Cardiac muscle cell (in vitro differentiated cells and primary cell): ENCODE measurements at regions not wholly inside any gene's neighbourhood (a gene's known extent, or its start where the extent isn't known, plus 50 kb on each side); places are given as distances from the start of the nearest gene placed in this dataset.

Source experiments
- DNase-seq, 2 donors: peaks; one replicate each; pipeline versions ENCODE4 v3.0.0 to v3.0.0-alpha.2; 2010 to 2017; ENCODE audit warnings: low read depth in 1 of 2, low spot score in 1 of 2
- H3K27ac ChIP-seq: fragments of 200-600 bp; sonication (generic); 2 replicates; pipeline ENCODE4 v1.5.1; 2016
- H3K27me3 ChIP-seq: fragments of 200-600 bp; sonication (generic); 2 replicates; pipeline ENCODE4 v1.6.0; 2016; ENCODE audit warnings: control low read depth
- H3K36me3 ChIP-seq: fragments of 200-600 bp; sonication (generic); 2 replicates; pipeline ENCODE4 v1.5.1; 2016; ENCODE audit warnings: control low read depth
- H3K4me1 ChIP-seq: fragments of 200-600 bp; sonication (generic); 2 replicates; pipeline ENCODE4 v1.8.1; 2017; ENCODE audit warnings: low read depth, mild to moderate bottlenecking, mixed run types
- H3K4me3 ChIP-seq: fragments of 200-600 bp; sonication (generic); 2 replicates; pipeline ENCODE4 v1.5.1; 2016; ENCODE audit warnings: mild to moderate bottlenecking
- H3K9me3 ChIP-seq: fragments of 200-600 bp; sonication (generic); 2 replicates; pipeline ENCODE4 v1.5.1; 2017; ENCODE audit warnings: low read depth, mild to moderate bottlenecking, control low read depth
- TF ChIP-seq, protein P1 (sequence below): IDR thresholded peaks from 2 replicates; pipeline ENCODE4 v1.5.1; 2012; ENCODE audit warnings: low read depth, mild to moderate bottlenecking, low read length

DNA sequence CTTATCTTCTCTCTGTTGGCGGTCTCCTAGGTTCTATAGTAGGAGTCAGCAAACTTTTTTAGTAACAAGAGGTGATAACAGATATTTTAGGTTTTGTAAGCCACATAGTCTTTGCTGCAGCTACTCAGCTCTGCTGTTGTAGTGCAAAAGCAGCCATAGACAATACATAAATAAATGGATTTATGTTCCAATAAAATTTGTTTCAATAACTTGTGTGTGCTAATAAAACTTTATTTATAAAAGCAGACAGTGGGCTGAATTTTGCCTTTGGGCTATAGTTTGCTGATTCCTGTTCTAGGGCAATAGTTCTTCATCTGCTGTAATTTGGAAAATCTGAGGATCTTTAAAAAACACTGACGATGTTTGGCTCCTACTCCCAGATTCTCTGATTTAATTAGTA lies 469.4 kb upstream of the TNC start:
- TF ChIP-seq, protein P1, sequence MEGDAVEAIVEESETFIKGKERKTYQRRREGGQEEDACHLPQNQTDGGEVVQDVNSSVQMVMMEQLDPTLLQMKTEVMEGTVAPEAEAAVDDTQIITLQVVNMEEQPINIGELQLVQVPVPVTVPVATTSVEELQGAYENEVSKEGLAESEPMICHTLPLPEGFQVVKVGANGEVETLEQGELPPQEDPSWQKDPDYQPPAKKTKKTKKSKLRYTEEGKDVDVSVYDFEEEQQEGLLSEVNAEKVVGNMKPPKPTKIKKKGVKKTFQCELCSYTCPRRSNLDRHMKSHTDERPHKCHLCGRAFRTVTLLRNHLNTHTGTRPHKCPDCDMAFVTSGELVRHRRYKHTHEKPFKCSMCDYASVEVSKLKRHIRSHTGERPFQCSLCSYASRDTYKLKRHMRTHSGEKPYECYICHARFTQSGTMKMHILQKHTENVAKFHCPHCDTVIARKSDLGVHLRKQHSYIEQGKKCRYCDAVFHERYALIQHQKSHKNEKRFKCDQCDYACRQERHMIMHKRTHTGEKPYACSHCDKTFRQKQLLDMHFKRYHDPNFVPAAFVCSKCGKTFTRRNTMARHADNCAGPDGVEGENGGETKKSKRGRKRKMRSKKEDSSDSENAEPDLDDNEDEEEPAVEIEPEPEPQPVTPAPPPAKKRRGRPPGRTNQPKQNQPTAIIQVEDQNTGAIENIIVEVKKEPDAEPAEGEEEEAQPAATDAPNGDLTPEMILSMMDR, result no peak
- DNase-seq, result peak in 1 of 2 donors; percentile 16
- Histone ChIP-seq H3K4me3 (no peak overlapping the region), H3K9me3 (no peaks in the 10 kb centered on the region), H3K4me1 (peaks cover 11% of the 10 kb centered on the region), H3K27ac (no peak overlapping the region), H3K27me3 (no peaks in the 10 kb centered on the region), H3K36me3 (no peaks in the 10 kb centered on the region)

DNA sequence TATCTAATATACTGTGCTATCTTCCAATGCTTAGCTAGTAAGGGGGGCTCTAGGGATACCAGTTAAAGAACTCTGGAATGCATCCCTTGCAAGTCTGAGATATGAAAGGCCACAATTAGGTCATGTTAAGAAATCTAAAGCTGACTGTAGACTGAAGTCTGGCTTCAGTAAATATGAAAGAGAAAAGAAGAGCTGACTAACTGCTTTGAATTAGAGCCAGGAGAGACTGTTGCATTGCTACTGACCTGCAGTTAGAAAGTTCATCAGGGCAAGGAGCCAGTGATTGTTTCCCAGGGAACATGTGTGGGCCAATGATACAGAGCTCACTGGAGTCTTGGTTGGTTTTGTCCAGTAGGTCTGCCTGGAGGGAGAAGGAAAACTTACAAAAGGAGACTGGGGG lies 472.1 kb upstream of the TNC start:
- peaks cover 11% of the 10 kb centered on the region for H3K4me1 ChIP-seq
- DNase-seq, result peak in 1 of 2 donors; percentile 98
- no peak overlapping the region for H3K4me3 ChIP-seq
- TF ChIP-seq, protein P1, result no peak
- H3K27me3 ChIP-seq, result no peaks in the 10 kb centered on the region
- H3K9me3 ChIP-seq, result no peaks in the 10 kb centered on the region
- H3K36me3 ChIP-seq, result no peaks in the 10 kb centered on the region
- no peak overlapping the region for H3K27ac ChIP-seq

DNA sequence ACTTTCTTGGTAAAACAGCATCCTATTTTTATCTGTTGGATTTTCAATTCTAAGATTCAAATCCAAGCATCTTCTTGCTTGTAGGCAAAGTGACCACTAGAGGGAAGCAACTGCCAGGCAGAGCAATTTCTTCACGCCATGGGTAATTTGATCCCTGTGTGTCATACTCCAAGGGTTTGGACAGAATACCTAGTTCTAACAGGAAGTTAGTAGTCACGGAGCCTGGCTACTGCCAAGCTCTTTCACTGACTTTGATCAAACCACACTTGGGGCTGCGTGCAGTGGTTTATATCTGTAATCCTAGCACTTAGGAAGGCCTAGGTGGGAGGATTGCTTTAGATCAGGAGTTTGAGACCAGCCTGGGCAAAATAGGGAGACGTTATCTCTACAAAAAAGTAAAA lies 473.6 kb upstream of the TNC start:
- Histone ChIP-seq H3K27ac (no peak overlapping the region), H3K36me3 (no peaks in the 10 kb centered on the region), H3K4me3 (no peak overlapping the region), H3K4me1 (peaks cover 10% of the 10 kb centered on the region), H3K9me3 (no peaks in the 10 kb centered on the region), H3K27me3 (no peaks in the 10 kb centered on the region)
- TF ChIP-seq, protein P1, result peak; percentile 92
- peak; percentile 85 to 99 for DNase-seq

- Histone ChIP-seq H3K4me1 (no peaks in the 10 kb centered on the region), H3K36me3 (no peaks in the 10 kb centered on the region), H3K27ac (no peak overlapping the region), H3K27me3 (no peaks in the 10 kb centered on the region), H3K9me3 (no peaks in the 10 kb centered on the region), H3K4me3 (no peak overlapping the region)
- peak; percentile 46 to 68 for DNase-seq
- TF ChIP-seq, protein P1, result peak; percentile 81
These were observed 475.7 kb upstream of the TNC start for GRCh38 chr9:115593587-115594091.

GRCh38 chr9:115594557-115594956 lies 476.6 kb upstream of the TNC start:
- Histone ChIP-seq H3K9me3 (no peaks in the 10 kb centered on the region), H3K4me1 (no peaks in the 10 kb centered on the region), H3K27ac (no peak overlapping the region), H3K27me3 (no peaks in the 10 kb centered on the region), H3K4me3 (no peak overlapping the region), H3K36me3 (no peaks in the 10 kb centered on the region)
- TF ChIP-seq, protein P1, result no peak
- DNase-seq, result peak in 1 of 2 donors; percentile 24
